ENCODE measurements at regions not wholly inside any gene's neighbourhood (a gene's known extent, or its start where the extent isn't known, plus 50 kb on each side); places are given as distances from the start of the nearest gene placed in this dataset.
"Not testable (repeated sequence)": the region's sequence is repeated elsewhere in the genome, so short reads cannot be mapped to it uniquely, and the experiment has no call there.

DNA sequence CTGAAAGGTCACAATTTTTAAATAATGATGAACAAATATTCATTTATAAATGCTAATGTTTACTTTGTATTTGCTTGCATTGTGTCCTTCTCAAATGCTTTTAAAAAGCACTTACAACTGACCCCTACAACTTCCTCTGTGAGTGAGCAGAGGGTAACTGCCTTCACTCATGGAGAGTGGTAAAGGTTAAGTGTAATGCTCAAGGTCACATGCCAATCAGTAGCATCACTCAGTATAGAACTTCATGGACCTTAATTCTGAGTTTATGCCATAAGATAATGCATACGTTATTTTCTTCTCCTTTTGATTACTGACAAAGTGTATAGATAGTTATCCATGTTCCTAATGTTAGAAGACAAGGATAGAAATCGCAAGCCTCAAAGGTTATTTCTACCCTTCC lies 91.8 kb upstream of the SERTAD2 start:
- BruUV-seq (replicated peaks), result no TSS peak
- ChIA-PET POLR2A (interaction anchor here (0.7 to 15.2 kb wide), 5 partner anchors 11 to 695 kb away, joined by 3 to 724 read pairs (median 7); partner anchors contain the start of gene SERTAD2), CTCF (no interaction called here)
- no peaks in the 10 kb centered on the region for H3K36me3 Mint-ChIP-seq (ENCODE audit: insufficient read depth, unreplicated experiment)
- H3K4me1 Mint-ChIP-seq (ENCODE audit: insufficient read depth, unreplicated experiment), result peaks cover 13% of the 10 kb centered on the region
- H3K4me3 Mint-ChIP-seq (ENCODE audit: unreplicated experiment), result no peak overlapping the region
- DNase-seq (ENCODE audit: unreplicated experiment), result no peak
- H3K27ac Mint-ChIP-seq (ENCODE audit: low read depth, unreplicated experiment), result no peak overlapping the region
- TF ChIP-seq, protein P1, sequence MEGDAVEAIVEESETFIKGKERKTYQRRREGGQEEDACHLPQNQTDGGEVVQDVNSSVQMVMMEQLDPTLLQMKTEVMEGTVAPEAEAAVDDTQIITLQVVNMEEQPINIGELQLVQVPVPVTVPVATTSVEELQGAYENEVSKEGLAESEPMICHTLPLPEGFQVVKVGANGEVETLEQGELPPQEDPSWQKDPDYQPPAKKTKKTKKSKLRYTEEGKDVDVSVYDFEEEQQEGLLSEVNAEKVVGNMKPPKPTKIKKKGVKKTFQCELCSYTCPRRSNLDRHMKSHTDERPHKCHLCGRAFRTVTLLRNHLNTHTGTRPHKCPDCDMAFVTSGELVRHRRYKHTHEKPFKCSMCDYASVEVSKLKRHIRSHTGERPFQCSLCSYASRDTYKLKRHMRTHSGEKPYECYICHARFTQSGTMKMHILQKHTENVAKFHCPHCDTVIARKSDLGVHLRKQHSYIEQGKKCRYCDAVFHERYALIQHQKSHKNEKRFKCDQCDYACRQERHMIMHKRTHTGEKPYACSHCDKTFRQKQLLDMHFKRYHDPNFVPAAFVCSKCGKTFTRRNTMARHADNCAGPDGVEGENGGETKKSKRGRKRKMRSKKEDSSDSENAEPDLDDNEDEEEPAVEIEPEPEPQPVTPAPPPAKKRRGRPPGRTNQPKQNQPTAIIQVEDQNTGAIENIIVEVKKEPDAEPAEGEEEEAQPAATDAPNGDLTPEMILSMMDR (IDR thresholded peaks at IDR 0.05; ENCODE audit: unreplicated experiment), result no peak
- H3K27me3 Mint-ChIP-seq (ENCODE audit: insufficient read depth, unreplicated experiment), result no peaks in the 10 kb centered on the region
- H3K9me3 Mint-ChIP-seq (ENCODE audit: unreplicated experiment), result no peaks in the 10 kb centered on the region
- intact Hi-C loops (cut with micrococcal nuclease), result no loop called here

DNA sequence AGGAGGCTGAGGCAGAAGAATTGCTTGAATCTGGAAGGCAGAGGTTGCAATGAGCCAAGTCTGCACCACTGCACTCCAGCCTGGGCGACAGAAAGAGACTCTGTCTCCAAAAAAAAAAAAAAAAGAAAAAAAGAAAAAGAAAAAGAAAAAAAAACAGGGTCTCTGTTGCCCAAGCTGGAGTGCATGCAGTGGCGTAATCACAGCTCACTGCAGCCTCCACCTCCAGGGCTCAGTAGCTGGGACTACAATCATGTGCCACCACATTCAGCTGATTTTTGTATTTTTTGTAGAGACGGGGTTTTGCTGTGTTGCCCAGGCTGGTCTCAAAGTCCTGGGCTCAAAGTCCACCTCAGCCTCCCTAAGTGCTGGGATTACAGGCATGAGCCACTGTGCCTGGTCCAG lies 94.0 kb upstream of the SERTAD2 start:
- DNase-seq (ENCODE audit: unreplicated experiment); H3K36me3 Mint-ChIP-seq (ENCODE audit: insufficient read depth, unreplicated experiment); H3K27ac Mint-ChIP-seq (ENCODE audit: low read depth, unreplicated experiment); intact Hi-C loops (cut with micrococcal nuclease); H3K9me3 Mint-ChIP-seq (ENCODE audit: unreplicated experiment); H3K27me3 Mint-ChIP-seq (ENCODE audit: insufficient read depth, unreplicated experiment); H3K4me3 Mint-ChIP-seq (ENCODE audit: unreplicated experiment); BruUV-seq (replicated peaks): not testable (repeated sequence)
- POLR2A ChIA-PET, result interaction anchor here (1.7 to 15.2 kb wide), 9 partner anchors 9 to 309 kb away, joined by 4 to 724 read pairs (median 46); partner anchors contain the start of gene SERTAD2
- peaks cover 23% of the 10 kb centered on the region for H3K4me1 Mint-ChIP-seq (ENCODE audit: insufficient read depth, unreplicated experiment)
- CTCF ChIA-PET, result interaction anchor here (0.6 to 5.5 kb wide), 7 partner anchors 44 to 719 kb away, joined by 3 to 45 read pairs (median 5); partner anchors contain the start of gene SERTAD2

DNA sequence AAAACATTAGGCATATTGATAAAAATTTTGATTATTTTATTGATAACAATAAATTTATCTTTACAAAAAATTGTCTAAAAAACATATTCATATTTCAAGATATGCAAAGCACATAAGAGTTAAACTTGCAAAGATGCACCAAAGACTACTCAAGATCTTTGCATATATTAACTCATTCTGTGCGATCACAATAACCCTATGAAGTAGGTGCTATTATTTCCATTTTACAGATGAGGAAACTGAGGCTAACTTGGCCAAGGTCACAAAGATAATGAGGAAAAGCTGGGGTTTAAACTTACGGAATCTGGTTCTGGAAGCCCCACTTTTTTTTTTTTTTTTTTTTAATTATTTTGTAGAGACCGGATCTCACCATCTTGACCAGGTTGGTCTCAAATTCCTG lies 94.4 kb upstream of the SERTAD2 start:
- Mint-ChIP-seq H3K27ac (ENCODE audit: low read depth, unreplicated experiment) (peak overlapping the region; percentile 23), H3K9me3 (ENCODE audit: unreplicated experiment) (no peaks in the 10 kb centered on the region), H3K4me3 (ENCODE audit: unreplicated experiment) (no peak overlapping the region), H3K4me1 (ENCODE audit: insufficient read depth, unreplicated experiment) (peaks cover 25% of the 10 kb centered on the region), H3K36me3 (ENCODE audit: insufficient read depth, unreplicated experiment) (no peaks in the 10 kb centered on the region), H3K27me3 (ENCODE audit: insufficient read depth, unreplicated experiment) (no peaks in the 10 kb centered on the region)
- BruUV-seq (replicated peaks), result no TSS peak
- POLR2A ChIA-PET, result interaction anchor here (1.7 to 15.2 kb wide), 8 partner anchors 9 to 309 kb away, joined by 4 to 724 read pairs (median 54); partner anchors contain the start of gene SERTAD2
- DNase-seq (ENCODE audit: unreplicated experiment), result no peak
- CTCF ChIA-PET, result interaction anchor here (0.6 to 5.5 kb wide), 8 partner anchors 44 to 720 kb away, joined by 3 to 45 read pairs (median 4); partner anchors contain the start of gene SERTAD2
- TF ChIP-seq, protein P1 (IDR thresholded peaks at IDR 0.05; ENCODE audit: unreplicated experiment), result no peak
- intact Hi-C loops (cut with micrococcal nuclease), result no loop called here

DNA sequence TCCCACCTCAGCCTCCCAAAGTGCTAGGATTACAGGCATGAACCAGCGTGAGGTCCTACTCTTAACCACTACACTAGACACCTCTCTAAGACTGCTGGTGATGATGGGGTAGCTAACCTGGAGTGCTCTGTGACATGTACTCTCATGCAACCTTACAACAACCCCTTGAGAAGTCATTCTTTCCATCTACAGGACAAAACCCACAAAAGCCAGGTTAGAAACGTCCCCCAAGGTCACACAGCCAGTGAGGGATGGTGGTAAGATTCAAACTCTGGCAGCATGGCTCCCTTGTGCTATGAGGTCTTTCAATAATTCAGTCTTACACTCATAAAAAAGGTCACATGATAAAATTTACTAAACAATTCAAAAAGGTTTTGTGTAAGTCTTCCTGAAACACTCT lies 94.8 kb upstream of the SERTAD2 start:
- intact Hi-C loops (cut with micrococcal nuclease), result no loop called here
- Mint-ChIP-seq H3K36me3 (ENCODE audit: insufficient read depth, unreplicated experiment) (no peaks in the 10 kb centered on the region), H3K4me1 (ENCODE audit: insufficient read depth, unreplicated experiment) (peaks cover 29% of the 10 kb centered on the region), H3K27me3 (ENCODE audit: insufficient read depth, unreplicated experiment) (no peaks in the 10 kb centered on the region), H3K4me3 (ENCODE audit: unreplicated experiment) (peak overlapping the region; percentile 87), H3K9me3 (ENCODE audit: unreplicated experiment) (no peaks in the 10 kb centered on the region), H3K27ac (ENCODE audit: low read depth, unreplicated experiment) (peak overlapping the region; percentile 23)
- no peak for DNase-seq (ENCODE audit: unreplicated experiment)
- TF ChIP-seq, protein P1 (IDR thresholded peaks at IDR 0.05; ENCODE audit: unreplicated experiment), result no peak
- ChIA-PET POLR2A (interaction anchor here (1.2 to 15.2 kb wide), 12 partner anchors 10 to 308 kb away, joined by 4 to 724 read pairs (median 40); partner anchors contain the start of genes AFTPH and SERTAD2), CTCF (interaction anchor here (0.7 to 5.5 kb wide), 7 partner anchors 43 to 720 kb away, joined by 3 to 45 read pairs (median 5); partner anchors contain the start of gene SERTAD2)
- BruUV-seq (replicated peaks), result no TSS peak
